Frontal cortex (tissue), 3 donors: ENCODE measurements at regions not wholly inside any gene's neighbourhood (a gene's known extent, or its start where the extent isn't known, plus 50 kb on each side); places are given as distances from the start of the nearest gene placed in this dataset.

Experiments
- DNase-seq, 2 donors: peaks; one replicate each; pipeline ENCODE4 v3.0.0; 2012; ENCODE audit warnings: low spot score in 2 of 2
- FAIRE-seq: peaks from 2 replicates; lab custom pipeline; 2012; peaks lifted over from hg19 to GRCh38; lab: Jason Lieb, UNC
- donor health status: control.
- donor health status: control.
- donor health status: control.

DNA sequence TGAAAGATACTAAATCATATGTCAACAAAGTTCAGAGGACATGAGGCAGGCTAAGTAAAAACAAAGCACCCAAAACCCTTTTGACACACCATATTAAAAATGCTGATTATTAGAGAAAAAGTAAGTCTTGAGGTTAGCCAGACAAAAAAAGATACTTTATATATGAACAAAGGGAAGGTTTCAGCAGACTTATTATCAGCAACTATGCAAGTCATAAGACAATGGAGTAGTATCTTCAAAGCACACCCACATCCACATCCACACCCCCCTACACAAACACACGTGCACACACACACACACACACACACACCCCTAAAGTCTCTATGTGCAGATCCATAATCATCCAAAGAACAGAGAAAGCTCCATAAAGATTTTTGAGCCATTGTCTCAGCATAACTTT is 1373.9 kb upstream of the CELF2 start:
- no peak for DNase-seq
- no peak for FAIRE-seq

DNA sequence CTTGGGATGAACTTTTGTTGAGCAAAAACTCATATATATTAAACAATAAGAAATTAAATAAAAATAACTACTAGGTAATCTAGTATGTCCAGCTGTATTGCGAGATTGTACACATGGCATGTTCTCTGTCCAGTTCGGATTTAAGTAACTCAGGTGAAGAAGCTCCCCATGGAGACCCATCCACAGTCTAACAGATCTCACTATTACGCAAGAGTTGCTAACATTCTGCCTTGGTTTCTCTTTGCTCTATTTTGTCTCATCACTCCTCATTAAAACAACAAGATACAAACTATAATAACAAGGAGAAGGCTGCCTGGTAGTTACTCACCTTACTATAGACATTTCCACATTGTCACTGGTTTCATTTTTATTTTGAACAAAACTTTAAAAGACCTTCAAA is 1372.3 kb upstream of the CELF2 start:
- DNase-seq, result no peak
- no peak for FAIRE-seq

DNA sequence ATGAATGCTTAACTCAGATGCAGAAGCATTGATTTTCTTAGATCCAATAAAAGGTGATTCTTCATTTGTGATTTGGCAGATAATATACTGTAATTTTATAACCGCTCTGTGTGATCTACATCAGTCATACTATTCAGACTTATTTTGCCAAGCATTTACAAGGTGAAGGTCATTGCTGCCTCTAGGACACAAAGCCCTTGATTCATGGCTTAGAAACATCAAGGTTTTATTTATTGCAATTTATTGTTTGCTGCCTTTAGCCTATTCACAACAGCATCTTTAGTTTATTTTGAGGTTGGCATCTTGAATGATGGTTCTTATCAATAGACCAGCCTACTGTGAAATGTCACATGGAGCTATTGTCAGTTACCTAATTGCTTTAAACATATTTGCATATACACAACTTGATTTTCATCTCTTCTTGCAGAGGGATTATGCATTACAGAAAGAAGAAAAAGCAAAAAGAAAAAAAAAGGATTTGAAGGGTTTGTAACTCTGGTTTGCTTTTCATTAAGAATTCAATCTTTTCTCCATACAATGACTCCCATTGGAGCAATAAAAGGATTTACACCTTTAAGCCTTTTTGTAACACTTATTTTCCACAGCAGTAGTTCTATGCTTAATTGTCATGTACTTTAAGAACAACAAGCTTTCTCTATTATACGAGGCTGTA is 1371.6 kb upstream of the CELF2 start:
- DNase-seq, result no peak
- no peak for FAIRE-seq

DNA sequence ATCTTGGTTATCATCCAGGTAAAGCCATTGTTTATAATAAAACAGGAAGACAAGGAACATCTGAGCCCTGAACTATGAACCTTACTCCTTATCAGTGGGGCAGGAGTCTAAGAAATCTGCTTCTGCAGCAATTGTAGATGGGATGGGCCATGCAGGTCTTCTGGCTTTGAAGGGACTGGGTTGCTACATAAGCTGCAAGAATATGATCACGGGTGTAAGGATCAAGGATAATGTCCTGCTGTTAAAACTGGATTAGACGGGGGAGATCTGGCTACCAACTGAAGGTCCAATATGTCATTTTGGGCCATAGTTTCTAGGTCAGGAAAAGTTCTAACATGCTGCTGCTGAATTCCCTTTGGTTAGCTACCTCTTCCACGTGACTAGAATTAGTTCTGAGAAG is 1363.4 kb upstream of the CELF2 start:
- FAIRE-seq, result no peak
- no peak for DNase-seq

DNA sequence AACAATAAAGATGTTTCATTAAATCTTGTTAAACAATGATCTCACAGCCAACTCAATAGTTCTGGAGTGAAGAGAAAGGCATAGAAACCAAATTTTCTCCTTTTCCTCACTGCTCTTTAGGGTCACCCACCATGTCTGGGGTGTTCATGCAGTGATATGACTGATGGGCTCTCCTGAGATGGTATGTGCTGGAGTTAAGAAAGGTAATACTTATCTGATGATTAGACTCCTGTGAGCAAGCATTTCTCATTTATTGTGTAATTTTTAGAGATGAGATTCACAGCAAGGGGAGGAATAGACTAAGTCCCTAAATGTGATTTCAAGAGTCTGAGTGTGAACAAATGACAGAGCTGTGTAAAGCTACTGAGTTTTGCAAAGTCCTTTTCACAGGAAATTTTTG is 1361.3 kb upstream of the CELF2 start:
- no peak for FAIRE-seq
- DNase-seq, result no peak

DNA sequence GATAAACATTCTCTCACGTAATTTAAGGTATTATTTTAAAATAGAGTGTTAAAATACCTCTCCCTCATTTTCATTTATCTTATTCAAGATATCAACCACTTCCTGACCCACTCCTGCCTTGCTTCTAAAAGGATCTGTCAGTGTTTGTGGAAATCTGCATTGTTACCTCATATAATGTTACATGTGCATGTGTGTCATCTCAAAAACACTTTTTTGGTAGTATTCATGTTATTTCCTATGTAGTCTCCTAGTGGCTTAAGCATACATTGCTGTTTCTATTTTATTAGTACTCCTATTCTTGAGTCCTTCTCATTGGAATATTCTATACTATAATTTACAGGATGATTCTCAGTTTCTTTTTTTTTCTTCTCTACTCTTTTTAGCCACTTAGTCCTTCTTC is 1360.7 kb upstream of the CELF2 start:
- FAIRE-seq (no peak), DNase-seq (no peak)

DNA sequence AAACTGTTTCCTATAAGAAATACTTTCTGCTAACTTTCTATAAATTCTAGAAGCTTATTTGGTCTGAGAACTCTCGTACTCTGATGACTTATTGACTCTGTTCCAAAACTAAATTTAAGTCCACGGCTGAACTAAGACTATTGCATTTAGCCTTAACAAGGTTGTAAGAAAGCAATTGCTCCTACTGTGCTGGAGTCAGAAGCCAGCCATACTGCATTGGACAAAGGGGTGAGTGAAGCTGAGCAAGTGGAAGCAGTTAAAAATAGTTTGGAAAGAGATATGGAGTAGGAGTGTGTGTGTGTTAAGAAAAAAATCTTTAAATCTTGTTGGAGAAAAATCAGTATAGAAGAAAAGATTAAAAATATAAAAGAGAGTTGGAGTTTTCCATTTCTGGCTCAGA is 1360.1 kb upstream of the CELF2 start:
- FAIRE-seq (no peak), DNase-seq (no peak)

DNA sequence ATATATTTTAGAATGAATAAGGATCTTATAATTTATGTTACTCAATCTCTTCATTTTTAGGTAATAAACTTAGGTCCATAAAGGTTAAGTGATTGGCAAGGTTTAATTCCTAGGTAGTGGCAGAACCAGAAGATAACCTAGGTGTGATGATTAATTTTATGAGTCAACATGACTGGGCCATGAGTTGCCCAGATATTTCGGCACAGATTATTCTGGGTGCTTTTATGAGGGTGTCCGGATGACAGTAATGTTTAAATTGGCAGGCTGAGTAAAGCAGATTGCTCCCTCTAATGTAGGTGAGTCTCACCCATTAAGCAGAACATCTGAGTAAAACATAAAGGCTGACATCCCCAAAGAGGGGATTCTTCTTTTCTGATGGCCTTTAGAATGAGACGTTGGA is 1349.3 kb upstream of the CELF2 start:
- FAIRE-seq, result no peak
- no peak for DNase-seq

DNA sequence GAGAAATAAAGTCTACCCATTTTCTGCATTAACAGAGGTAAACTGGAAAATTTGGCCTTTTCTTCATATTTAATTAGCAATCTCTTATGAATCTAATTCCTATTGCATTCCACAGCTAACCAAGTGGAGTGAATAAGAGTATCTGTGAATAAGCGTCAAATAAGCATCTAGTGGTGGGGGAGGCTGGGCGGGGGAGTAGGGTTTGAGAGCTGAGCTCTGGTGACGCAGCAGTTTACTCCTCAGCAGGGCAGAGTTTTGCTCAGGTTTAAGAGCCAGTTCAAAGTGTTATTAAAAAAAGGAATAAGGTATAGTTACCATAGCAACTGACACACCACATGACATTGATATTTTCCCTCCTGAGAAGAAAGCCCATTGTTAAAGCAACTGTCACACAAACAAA is 1346.8 kb upstream of the CELF2 start:
- DNase-seq (no peak), FAIRE-seq (no peak)

DNA sequence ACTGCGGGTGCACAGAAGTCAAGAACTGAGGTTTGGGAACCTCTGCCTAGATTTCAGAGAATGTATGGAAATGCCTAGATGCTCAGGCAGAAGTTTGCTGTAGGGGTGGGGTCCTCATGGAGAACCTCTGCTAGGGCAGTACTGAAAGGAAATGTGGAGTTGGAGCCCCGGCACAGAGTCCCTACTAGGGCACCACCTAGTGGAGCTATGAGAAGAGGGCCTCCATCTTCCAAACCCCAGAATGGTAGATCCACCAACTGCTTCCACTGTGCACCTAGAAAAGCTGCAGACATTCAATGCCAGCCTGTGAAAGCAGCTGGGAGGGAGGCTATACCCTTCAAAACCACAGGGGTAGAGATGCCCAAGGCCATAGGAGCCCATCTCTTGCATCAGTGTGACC is 1336.0 kb upstream of the CELF2 start:
- DNase-seq (no peak), FAIRE-seq (no peak)

DNA sequence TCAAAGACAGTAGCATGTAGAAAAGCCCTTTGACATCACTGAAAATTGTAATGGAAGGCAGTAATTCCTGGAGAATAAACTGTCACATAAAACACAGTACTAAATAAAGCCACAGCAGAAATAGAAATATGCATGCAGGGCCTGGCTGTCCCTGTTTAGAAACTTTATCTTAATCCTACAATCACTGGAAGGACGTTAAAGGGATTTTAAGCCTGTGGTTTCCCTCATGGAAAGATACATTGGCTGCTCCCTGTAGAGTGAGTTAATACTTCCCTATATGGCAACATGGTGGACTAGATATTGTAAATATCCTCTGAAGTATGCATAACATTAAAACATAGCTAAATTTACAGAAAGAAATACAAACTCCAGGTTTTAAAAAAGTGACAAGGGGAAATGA is 1334.9 kb upstream of the CELF2 start:
- FAIRE-seq (no peak), DNase-seq (no peak)

DNA sequence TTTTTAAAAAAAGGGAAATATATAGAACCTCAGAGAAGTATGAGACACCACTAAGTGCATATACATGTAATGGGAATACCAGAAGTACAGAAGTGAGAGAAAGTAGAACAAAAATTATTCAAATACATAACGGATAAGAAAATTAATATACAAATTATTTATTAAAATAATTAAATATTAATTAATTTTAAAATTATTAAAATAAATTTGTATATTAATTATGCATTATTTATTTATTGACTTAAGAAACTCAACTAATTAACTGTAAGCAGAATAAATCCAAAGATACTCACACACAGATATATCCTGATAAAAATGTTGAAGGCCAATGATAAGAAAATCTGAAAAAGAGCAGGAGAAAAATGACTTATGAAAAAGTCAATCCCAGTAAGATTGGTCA is 1333.5 kb upstream of the CELF2 start:
- FAIRE-seq (peak; percentile 81), DNase-seq (no peak)

DNA sequence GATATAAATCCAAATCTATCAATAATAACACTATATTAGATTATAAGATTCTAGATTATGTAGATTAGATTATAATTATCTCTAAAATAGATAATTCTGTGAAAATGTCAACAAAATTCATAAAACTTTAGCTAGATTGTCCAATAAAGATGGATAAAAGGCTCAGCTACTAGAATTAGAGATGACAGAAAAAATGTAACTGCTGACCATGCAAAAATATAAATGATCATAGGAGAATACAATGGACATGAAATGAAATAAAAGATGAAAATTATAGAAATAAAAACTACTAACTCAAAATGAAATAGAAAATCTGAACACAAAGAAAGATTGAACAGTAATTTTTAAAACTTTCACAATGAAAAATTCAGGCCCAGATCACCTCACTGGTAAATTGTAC is 1332.1 kb upstream of the CELF2 start:
- FAIRE-seq (no peak), DNase-seq (no peak)

DNA sequence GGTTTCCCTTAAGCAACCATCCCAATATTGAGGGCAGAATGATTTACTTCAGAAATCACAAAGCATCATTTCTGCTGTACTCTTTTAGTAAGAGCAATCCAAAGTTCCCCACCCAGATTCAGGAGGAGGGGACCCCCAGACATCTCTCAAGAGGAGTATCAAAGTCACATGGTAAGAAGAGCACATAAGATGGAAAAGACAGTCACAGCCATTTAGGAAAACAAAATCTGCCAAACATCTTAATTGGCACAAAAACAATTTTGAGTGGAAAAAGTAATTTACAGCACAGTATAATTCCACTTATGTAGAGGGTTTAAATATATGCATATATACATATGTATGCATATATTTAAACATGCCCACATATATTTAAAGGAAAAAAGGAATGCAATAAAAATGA is 1329.0 kb upstream of the CELF2 start:
- no peak for FAIRE-seq
- no peak for DNase-seq

DNA sequence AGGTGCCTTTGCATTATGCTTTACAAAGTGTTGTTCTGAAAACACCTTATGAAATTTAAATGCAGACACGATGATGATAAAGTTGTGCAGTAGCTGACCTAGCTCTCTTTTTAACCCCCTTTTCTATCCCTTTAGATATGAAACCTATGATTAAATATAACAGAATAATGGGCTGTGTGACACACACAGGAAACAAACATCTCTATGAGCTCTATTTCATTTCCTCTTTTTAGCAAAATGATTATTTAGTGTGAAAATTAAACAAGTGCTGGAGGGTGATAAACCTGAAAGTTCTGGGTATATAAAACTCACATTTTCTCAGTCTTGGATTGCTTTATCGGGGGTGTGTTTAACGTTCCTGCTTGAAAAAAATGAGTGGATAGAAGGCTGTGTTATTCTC is 1310.5 kb upstream of the CELF2 start:
- FAIRE-seq (no peak), DNase-seq (no peak)

DNA sequence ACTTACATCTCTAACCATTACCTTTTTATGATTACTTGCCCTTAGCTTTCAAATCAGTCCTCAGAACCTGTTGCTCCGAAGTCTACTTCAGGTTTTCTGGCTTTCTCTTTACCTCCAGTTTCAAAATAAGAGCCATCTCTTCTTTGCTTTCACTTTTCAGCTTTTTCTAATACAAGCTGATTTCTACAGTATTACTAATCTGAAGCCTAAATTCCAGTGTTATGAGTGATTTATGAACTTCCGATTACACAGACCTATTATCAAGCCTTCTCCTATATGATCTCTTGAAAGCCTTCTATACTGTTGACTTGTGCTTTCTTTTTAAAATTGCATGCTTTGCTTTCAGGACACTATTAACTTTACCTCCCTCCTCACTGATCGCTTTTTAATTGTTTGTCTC is 1307.8 kb upstream of the CELF2 start:
- DNase-seq (no peak), FAIRE-seq (no peak)

DNA sequence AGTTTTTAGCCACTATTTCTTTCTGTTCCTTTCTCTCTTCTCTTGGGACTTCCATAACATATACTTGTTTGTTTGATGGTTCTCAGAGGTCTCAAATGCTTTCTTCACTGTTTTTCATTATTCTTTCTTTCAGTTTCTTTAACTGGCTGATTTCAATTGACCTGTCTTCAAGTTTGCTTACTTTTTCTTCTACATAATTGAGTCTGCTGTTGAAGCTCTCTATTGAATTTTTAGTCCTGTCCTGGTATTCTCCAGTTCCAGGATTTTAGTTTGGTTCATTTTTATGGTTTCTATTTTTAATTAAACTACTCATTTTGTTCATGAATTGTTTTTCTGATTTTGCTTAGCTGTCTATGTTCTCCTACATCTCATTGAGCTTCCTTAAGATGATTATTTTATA is 1305.3 kb upstream of the CELF2 start:
- DNase-seq (no peak), FAIRE-seq (no peak)

DNA sequence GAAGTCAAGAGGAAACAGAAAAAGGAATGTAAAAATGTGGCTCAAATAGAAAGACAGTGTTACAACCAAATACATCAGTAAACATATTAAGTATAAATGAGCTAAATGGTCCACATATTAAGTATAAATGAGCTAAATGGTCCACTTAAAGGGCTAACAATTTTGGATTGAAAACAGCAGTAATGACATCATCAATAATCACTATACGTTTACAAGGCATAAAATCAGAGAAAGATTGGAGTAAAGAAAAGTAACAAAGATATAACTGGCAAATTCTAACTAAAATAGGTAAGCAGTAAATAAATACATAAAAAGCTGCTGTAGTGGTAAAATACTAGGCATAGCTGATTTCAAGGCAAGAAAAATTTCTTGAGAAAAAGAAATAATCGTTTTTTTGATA is 1298.4 kb upstream of the CELF2 start:
- FAIRE-seq, result no peak
- no peak for DNase-seq

DNA sequence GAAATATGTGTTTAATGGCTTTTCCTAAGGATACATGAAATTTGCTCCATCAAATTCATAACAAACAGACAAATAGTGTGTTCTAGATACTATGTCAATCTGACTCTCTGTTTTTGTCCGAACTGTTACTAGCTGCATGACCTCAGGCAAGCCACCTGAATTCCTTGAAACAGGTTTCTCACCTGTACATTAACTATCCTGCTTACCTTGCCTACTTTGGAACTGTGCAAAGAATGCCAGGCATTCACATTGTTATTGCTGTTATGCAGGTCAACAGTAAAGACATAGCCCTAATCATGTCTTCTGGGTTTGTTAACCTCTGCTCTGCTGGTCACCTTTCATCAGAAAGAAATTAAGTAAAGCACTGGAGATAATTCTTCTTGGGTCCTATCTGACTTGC is 1283.9 kb upstream of the CELF2 start:
- DNase-seq (no peak), FAIRE-seq (no peak)

DNA sequence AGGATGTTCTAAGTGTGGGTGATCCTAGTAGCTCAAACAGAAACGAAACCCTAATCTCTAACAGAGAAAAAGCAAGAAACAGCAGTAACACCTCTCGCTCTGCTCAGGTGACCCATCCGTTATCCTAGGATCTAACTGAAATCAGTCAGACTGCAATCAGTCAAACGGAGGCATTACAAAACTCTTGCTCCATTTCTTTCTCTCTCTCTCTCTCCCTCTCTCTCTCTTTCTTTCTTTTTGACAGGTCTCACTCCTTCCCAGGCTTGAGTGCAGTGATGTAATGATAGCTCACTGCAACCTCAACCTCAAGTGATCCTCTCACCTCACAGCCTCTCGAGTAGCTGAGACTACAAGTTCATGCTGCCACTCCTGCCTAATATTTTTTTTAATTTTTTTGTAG is 1283.5 kb upstream of the CELF2 start:
- DNase-seq (no peak), FAIRE-seq (no peak)

DNA sequence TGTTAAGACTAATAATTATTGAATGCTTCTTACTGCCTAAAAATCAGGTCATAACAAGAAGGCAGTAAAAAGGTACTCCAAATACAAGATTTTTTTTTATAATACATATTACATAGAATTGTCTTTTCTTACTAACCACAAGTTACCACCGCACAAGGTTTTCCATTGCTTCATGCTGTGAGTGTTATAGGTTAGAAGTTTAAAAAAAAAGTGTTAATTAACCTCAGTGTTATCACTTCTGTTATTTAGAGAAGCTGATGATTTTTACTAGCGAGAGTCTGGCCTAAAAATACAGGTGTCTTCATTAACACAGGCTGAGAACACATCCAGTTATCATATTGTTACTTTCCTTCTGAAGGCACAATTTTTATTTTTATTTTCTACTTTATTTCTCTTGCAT is 1281.9 kb upstream of the CELF2 start:
- DNase-seq, result no peak

DNA sequence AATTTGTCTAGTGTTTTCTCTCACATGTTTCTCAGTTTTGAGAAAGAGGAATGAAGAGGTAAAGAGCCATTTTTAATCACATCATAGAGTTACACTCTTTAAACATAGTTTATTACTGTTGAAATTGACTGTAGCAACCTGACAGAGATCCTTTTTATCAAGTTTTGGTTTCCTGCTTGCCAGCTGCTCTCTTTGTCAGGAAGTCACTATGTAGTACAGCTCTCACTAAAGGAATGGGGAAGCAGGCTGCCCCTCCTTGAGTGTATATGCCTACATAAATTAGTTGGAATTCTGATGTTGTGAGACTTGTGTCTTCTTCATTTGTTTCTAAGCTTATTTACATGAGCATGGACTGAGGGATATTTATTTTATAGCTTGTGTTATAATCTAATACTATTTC is 1274.0 kb upstream of the CELF2 start:
- DNase-seq (no peak), FAIRE-seq (no peak)

More for the DNA sequence above, 1281.9 kb upstream of the CELF2 start:
- no peak for FAIRE-seq

DNA sequence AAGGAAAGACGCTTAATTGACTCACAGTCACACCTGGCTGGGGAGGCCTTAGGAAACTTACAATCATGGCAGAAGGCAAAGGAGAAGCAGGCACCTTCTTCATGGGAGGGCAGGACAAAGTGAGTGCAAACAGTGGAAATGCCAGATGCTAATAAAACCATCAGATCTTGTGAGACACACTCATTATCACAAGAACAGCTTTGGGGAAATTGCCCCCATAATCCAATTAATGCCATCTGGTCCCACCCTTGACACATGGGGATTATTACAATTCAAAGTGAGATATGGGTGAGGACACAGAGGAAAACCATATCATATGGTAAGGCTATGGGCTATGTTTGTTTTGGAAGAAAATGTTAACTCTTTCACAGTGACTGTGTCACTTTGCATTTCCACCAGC is 1272.5 kb upstream of the CELF2 start:
- no peak for FAIRE-seq
- no peak for DNase-seq
